GM19468 (cell line): ENCODE measurements at regions not wholly inside any gene's neighbourhood (a gene's known extent, or its start where the extent isn't known, plus 50 kb on each side); places are given as distances from the start of the nearest gene placed in this dataset.

Experiments
- ATAC-seq: cut with Tn5 transposase; IDR thresholded peaks from one replicate; pipeline ENCODE4 v1.9.1; 2021; ENCODE audit warnings: mild to moderate bottlenecking, moderate library complexity, moderate number of reproducible peaks; ENCODE audit not compliant: unreplicated experiment; ENCODE audit errors: extremely low read depth

DNA sequence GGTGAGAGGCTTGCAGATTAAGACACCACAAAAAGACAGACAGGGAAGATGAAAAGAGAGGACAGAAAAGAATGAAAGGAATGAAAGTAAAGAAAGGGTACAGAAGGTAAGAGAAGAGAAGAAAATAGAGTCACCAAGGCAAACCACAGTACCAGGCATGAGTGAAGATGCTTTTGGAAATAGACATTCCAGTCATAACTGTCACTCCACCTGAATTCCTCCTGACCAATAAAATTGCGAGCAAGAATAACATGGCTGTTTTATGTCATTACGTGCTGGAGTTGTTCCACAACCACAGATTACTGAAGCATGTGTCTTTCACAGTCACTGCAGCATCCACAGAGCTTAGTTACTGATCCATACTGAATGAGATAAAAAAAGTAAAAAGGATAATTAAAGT, 864.9 kb upstream of the SLIT2 start:
- no peak for ATAC-seq

DNA sequence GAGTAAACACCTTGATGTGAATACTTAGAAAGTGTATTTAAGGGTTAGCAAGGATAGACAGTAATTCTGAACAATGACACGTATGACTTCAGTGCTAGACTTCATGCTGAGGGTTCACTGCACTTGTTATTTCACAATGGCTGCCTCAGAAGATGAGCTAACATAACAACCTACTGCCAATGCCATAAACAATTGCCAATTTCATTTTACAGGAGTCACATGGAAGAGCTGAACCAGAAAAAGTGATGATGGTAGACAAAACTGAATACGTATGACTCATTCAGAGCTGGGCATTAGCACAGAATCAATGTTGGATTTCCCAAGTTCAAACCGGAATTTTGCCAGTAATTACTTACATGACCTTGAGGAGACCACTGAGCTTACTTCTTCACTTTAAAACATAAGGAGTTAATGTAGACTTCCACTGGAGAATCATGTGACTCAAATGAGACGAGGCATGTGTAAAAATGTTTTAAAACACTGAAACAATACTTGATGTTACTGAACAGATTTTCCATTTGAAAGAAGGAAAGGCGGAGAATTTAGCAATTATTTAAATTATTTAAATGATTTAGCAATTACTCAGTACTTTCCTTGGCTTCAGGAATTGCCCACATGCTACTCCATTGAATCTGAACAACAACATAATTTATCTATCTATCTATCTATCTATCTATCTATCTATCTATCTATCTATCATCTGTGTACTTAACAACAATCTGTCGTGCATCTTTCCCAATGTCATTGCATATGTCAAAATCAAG, 868.5 kb upstream of the SLIT2 start:
- no peak for ATAC-seq

DNA sequence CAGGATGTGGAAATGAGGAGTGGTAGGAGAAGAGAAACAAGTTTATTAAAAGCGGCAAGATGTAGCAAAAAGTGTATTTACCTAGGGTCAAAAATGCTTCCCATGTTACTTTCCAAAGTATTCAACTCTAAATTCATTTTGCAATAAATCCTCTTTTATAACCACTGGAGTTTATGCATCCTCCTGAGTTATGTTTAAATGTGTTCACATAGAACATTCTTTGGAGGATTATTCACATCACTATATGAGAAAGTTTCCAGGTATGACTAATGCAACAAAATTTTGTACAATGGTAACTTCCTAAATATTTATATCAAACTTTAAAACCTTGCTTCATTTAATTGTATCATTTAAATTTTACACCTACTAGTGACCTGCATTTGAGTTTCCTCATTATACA, 870.6 kb upstream of the SLIT2 start:
- ATAC-seq, result no peak

DNA sequence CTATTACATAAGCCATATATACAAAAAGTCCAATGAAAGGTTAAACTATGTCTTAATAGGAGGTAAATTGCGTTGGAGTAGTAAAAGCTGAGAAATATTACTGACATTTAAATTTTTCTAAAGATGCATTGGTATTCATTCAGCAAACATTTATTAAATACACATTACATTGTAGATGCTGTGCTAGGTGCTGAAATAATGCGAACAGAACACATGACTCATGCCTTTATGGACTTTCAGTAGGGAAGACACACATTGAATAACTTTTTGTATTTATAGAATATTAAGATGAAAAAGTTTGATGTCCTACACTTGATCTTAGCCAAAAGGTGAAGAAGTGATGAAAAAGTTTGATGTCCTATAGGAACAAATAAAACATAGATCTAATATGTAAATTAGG, 871.1 kb upstream of the SLIT2 start:
- ATAC-seq, result no peak

DNA sequence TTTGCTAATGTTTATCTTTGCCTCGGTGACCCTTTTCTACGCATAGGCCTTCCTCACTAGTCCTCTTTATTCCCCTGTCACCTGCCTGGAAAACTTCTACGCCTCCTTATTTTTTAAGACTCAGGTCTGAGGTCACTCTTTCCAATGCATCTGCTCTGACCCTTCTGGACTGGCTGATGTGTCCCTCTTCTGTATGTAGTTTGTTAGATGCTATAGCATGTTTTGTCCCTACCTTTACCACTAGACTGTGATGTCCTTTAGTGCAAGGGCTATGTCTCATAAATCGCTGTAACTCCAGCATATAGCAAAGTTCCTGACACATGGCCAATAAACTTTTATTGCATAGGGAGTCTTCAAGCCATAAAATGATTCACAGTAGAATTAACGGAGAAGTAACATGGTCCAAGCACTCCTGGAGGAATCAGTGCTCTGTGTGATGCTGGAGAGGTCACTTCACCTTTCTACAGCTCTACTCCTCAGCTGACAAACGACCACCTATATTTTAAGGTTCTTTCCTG, 872.5 kb upstream of the SLIT2 start:
- no peak for ATAC-seq

DNA sequence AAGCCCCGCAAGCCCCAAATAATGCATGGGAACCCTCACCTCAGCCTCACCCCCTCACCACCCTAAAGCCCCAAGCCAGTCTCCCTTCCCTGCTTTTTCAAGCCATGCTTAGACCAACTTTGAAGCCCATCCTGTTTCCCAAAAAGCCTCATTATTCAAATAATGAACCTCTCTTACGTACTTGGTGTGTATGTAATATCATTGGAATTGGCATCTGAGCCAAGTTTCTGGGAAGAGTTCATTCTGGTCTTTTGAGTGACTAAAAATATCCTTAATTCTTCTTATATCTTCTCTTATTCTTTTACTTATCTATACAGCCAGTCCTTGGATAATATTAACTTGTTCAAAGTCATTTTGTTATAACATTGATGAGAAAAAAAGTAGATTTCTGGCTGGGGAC, 875.8 kb upstream of the SLIT2 start:
- no peak for ATAC-seq

DNA sequence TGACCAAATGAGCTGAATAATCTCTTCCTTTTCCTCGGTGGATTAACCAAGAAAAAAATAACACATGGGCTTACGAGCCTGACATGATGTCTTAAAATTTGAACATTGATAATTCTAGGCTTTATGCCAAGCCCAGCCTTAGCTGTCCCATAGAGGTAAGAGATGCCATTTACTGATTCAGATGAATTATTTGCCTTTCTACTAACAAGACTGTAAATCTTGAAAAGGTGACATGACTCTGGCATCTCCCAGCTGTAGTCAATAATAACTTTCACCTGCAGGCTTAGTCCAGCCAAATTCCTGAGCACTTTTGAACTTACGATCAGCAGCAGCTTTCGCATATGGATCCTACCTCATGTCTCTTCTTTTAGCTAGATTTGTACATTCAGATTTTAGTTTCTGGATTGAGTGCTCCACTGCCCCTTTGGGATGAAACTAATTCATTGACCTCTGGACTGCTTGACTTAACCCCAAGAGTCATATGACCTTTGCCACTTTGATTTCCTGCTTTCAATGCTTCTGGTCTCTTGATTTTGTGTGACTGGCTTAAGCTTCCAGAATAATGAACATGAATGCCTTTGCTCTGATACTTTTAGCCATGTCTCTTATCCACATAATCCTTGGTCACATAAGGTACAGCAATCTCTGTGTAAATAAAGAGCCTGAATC, 876.4 kb upstream of the SLIT2 start:
- no peak for ATAC-seq

DNA sequence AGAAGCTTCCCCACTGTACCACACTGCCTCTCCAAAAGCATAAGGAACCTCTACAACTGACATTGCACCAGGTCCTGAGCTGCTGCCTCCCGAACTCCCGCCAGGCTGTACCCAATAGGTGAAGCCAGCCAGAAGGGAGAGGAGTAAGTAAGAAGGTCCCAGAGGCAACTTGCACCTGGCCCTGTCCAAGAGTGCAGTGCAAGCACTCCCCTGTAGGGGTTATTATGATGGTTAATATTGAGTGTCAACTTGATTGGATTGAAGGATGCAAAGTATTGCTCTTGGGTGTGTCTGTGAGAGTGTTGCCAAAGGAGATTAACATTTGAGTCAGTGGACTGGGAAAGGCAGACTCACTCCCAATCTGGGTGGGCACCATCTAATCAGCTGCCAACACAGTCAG, 879.3 kb upstream of the SLIT2 start:
- no peak for ATAC-seq

DNA sequence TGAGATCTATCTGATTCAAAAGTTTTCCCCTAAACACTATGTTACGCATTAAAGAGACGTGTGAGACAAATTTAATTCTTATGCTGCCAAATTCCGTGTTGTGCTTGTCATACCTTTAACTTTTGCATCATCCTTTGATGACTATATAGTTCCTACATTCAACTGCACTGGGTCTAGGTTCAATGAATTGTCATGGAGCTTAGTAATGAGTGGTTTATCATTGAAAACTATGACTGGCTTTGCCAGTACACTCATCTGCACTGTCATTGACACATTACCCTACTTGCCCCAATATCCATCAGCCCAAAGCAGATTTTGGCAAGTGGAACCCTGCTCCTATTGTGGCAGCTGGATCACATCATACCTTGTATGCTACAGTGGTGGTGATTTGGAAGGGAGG, 882.9 kb upstream of the SLIT2 start:
- no peak for ATAC-seq

DNA sequence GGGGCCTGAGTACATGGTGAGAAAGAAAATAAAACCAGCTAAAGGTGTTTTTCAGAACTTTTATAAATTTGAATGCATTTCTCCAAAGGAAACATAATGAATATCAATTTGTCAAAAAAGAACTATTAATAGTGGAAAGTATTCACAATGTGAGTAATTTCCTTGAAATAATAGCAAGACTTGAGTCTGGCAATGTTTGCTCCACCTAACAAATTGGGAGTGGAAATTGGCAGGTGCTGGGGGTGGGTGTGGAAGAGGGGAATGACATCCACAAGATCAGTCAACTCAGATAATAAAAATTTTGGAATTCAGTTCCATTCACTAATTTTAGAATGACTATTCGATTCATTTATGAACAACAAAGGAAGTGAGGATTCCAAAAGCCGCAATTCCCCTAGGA, 884.8 kb upstream of the SLIT2 start:
- ATAC-seq, result no peak

DNA sequence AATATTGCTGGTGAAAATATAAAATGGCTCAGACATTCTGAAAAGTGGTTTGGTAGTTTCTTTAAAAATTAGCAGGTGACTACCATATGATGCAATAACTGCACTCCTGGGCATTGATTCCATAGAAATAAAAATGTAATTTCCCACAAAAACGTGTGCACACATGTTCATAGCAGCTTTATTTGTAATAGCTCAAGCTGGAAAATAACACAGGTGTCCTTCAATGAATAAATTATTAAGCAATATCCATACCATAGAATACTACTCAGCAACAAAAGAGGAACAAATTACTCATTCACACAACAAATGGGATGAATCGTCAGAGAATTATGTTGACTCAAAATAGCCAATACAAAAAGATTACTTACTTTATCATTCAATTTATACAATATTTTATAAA, 893.7 kb upstream of the SLIT2 start:
- ATAC-seq, result no peak

DNA sequence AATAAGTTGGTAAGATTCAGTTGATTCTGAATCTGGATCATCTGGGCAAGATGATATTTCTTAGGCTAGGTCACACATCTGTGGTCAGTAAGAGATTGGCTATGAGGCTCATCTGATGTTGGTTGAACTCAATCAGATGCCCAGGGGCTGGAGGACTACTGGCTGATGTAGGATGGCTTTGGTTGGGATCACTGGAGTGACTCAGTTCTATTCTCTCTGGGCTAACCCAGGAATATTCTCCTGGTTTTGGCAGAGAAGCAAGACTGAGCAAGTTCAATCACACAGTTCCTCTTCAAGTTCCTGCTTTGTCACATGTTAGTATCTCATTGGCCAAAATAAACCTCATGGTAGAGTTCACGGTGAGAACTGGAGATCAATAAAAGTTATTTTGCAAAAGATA, 902.3 kb upstream of the SLIT2 start:
- ATAC-seq, result no peak

DNA sequence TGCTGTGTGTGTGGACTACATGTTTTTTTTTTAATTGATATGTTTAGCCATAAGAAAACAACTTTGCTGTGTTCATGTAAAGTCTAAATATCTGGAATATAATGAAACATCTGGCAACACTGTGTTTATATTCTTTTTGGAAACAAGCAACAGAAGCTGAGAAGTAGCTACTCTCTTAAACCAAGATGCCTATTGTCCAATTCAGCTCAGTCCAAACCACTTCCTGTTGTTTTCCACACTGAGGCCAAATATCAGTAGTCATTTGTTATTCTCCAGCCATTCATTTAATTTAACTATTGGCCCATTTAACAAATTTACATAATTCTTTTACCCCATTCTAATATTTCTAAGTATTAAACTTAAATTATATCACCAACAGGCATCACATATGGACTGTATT, 903.0 kb upstream of the SLIT2 start:
- ATAC-seq, result no peak

DNA sequence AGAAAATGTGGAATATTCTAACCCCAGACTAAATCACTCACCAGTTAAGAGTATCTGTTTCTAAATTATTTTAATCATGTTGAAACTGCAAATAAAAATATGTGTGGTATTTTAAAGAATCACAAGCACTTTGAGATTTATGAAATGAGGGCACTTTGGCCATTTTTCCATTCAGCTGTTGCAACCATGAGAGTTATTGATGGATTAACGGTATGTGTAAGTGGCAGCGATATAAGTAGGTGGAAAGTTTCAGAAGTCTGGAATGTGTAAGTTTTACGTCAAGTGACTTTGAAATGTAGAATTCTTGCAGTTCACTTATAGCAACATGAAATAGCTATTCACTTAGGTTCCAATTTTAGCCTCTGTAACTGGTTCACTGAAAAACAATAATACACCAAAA, 905.1 kb upstream of the SLIT2 start:
- ATAC-seq, result no peak

DNA sequence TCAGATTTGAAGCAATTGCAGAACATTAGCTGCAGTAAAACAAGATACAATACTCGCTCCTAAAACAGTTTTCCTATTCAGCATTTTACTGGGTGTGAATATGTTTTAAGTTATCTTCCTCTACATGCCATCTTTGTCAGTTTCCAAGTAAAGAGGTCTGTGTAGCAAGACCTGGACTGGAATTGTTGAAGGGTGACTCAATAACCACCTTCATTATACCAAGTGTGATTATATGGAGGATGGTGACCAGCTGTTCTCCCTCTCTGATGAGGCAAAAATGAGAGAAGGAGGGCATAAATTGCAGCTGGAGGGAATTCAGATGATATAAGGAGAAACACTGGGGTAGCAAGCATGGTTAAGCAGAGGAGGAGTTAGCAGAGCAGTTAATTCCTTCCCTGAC, 922.1 kb upstream of the SLIT2 start:
- ATAC-seq, result no peak

DNA sequence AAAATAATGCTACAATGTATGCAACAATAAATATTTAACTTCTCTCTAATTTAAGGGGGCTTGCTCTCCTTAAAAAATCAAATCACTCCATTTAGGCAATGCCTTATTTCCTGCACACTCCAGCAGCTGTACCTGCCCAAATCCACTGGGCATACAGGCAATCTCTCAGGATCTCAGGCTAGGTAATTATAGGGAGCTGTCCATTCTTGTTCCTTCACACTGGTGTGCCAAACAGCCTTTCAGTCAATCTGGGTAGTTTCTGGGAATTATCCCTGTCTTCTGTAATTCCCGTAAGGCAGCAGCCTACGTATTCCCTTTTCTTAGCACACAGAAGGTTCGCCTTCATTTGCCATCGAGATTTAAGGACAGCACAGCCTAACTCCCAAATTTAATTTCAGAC, 922.6 kb upstream of the SLIT2 start:
- ATAC-seq, result no peak

DNA sequence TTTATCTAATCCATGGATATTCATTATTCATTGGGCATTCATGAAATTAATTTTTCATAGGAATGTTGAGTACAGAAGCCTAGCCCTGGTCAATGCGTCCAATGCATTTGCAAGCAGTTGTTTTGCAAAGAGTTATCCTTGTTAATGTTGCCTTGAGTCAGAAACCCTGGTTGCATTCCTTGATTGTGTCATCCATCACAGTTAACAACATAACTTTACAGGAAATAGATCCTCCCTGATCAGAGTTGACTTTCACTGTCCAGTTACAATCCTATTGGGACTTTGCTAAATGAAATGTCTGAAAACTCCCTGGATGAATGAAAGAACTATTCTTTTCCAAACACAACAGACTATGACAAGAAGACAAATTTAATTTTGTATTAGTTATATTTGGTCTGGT, 924.3 kb upstream of the SLIT2 start:
- ATAC-seq, result no peak

DNA sequence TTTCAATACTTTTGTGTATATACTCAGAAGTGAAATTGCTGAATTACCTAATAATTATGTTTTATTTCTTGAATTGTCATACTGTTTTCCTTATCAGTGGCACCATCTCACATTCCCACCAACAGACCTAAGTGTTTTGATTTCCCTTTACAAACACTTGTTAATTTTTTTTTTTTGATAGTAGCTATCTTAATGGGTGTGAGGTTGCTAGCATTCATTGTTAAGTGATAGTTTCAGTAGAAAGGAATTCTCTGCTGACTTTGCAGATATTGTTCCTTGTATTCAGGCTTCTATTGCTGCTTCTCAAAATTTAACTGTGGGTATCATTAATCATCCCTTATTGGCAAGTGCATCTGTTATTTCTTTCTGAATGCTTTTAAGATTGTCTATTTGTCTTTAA, 927.5 kb upstream of the SLIT2 start:
- ATAC-seq, result no peak

DNA sequence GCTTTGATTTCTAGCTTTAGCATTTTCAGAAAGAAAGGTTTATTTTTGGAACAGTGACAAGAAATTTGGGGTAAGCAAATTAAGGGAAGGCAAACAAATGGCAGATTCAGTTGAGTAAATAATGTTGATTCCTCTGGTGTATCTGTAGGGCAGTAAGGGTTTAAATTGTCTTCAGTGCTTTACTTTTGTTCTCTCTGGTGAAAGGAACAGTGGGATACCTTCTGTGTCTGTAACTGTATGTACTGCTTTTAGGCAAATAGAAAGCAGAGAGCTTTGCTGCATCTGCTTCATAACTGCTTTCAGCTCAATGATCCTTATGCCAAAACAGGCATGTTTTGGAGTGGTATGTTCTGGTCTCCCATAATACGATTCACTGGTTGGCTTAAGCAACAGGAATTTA, 932.1 kb upstream of the SLIT2 start:
- no peak for ATAC-seq

DNA sequence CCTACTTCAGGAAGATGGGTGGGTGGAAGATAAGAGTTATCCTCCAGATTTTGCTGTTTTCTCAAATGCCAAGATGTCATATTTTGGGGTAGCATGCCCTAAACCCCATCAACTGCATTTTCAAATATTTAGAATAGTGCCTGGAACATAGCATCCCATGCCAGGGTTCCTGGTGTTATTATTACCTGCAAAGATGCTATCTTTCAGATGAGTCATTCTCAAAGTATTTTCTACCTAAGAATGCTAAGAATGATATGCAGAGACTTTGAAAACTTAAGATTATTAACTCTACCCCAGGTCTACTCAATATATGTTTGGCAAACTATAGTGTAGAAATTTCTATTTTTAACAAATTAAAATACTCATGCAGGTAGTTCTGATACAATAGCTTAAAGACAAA, 934.3 kb upstream of the SLIT2 start:
- no peak for ATAC-seq

DNA sequence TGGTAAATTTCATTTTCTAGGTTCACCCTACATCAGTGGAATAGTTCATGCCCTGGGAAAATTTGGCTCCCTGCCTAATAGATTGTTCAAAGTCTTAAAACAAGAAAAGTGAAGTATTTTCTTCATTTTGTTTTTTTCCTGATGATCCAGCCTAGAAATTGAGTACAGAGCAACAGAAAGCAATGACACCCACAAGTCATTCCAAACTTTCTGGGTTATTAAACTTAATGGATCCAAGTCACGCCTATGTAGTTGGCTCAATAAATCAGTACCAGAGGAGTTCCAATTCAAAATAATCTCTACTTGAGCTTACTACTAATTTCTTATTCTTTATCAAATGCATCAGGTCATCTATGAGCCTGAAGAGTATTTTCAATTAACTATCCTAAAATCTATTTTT, 937.6 kb upstream of the SLIT2 start:
- no peak for ATAC-seq

DNA sequence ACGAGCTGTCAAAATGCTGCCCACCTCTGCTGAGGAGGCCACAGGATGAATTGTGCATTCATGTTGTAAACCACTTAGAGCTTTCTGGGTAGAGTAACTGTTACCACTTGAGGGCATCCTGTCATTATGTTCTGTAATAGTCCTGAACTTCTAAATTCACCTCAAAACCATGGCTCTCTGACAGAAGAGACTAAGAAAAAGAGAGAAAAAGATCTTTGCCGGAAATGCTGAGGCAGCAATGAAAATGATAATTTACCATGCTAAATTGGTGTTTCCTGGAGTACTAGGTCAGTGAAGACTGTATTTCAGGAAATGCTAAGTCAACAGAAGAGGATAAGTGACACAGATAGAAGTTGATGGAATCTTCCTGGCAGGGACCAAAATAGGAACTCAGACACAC, 942.3 kb upstream of the SLIT2 start:
- ATAC-seq, result no peak
